Immature natural killer cell (primary cell): ENCODE measurements at regions not wholly inside any gene's neighbourhood (a gene's known extent, or its start where the extent isn't known, plus 50 kb on each side); places are given as distances from the start of the nearest gene placed in this dataset.
"Not testable (repeated sequence)": the region's sequence is repeated elsewhere in the genome, so short reads cannot be mapped to it uniquely, and the experiment has no call there.

Experiments
- DNase-seq, 3 donors: peaks; one replicate each; pipeline ENCODE4 v3.0.0; 2022; ENCODE audit warnings: mixed read lengths in 1 of 3
- H3K27ac Mint-ChIP-seq, 6 donors: one replicate each; pipeline ENCODE4 v1.8.0; 2020; ENCODE audit warnings: mixed read lengths in 6 of 6, mild to moderate bottlenecking in 5 of 6, inconsistent platforms in 4 of 6, moderate library complexity in 3 of 6
- H3K27me3 Mint-ChIP-seq, 3 donors: one replicate each; pipeline ENCODE4 v1.8.0; 2020 to 2021; ENCODE audit warnings: low read depth in 3 of 3, mild to moderate bottlenecking in 3 of 3, mixed read lengths in 3 of 3, moderate library complexity in 3 of 3, inconsistent platforms in 1 of 3
- H3K36me3 Mint-ChIP-seq, 3 donors: one replicate each; pipeline ENCODE4 v1.8.0; 2020; ENCODE audit warnings: mixed read lengths in 3 of 3, inconsistent platforms in 2 of 3, mild to moderate bottlenecking in 2 of 3
- H3K4me1 Mint-ChIP-seq, 2 donors: one replicate each; pipeline ENCODE4 v1.8.0; 2020; ENCODE audit warnings: inconsistent platforms in 2 of 2, mild to moderate bottlenecking in 2 of 2, mixed read lengths in 2 of 2, moderate library complexity in 1 of 2
- H3K4me3 Mint-ChIP-seq, 5 donors: one replicate each; pipeline ENCODE4 v1.8.0; 2020; ENCODE audit warnings: mild to moderate bottlenecking in 5 of 5, mixed read lengths in 5 of 5, inconsistent platforms in 3 of 5, moderate library complexity in 3 of 5
- H3K9me3 Mint-ChIP-seq, 6 donors: one replicate each; pipeline ENCODE4 v1.8.0; 2020; ENCODE audit warnings: mild to moderate bottlenecking in 6 of 6, mixed read lengths in 6 of 6, inconsistent platforms in 4 of 6, moderate library complexity in 3 of 6

GRCh38 chr3:65252914-65253313 is 565.1 kb upstream of the ADAMTS9 start:
- DNase-seq, H3K36me3 Mint-ChIP-seq, H3K4me1 Mint-ChIP-seq, H3K27ac Mint-ChIP-seq, H3K4me3 Mint-ChIP-seq, H3K27me3 Mint-ChIP-seq: not testable (repeated sequence)
- H3K9me3 Mint-ChIP-seq = peaks cover 7 to 49% (median 12%) of the 10 kb centered on the region in 6 donors

- DNase-seq = no peak
- H3K27ac Mint-ChIP-seq = no peak overlapping the region
- no peaks in the 10 kb centered on the region for H3K36me3 Mint-ChIP-seq
- peaks cover 0 to 5% (median 3%) of the 10 kb centered on the region in 3 donors for H3K27me3 Mint-ChIP-seq
- no peak overlapping the region for H3K4me3 Mint-ChIP-seq
- no peaks in the 10 kb centered on the region for H3K4me1 Mint-ChIP-seq
- peaks cover 6 to 48% (median 12%) of the 10 kb centered on the region in 6 donors for H3K9me3 Mint-ChIP-seq
Observed at GRCh38 chr3:65252266-65252665, 564.5 kb upstream of the ADAMTS9 start.

GRCh38 chr3:65251375-65251774 is 563.6 kb upstream of the ADAMTS9 start:
- no peaks in the 10 kb centered on the region for H3K4me1 Mint-ChIP-seq
- H3K27me3 Mint-ChIP-seq = peaks cover 0 to 5% (median 2%) of the 10 kb centered on the region in 3 donors
- H3K36me3 Mint-ChIP-seq = no peaks in the 10 kb centered on the region
- H3K27ac Mint-ChIP-seq = no peak overlapping the region
- H3K9me3 Mint-ChIP-seq = peaks cover 6 to 47% (median 13%) of the 10 kb centered on the region in 6 donors
- DNase-seq = no peak
- H3K4me3 Mint-ChIP-seq = no peak overlapping the region

GRCh38 chr3:65246561-65246960 is 558.8 kb upstream of the ADAMTS9 start:
- H3K9me3 Mint-ChIP-seq = peaks cover 0 to 40% (median 8%) of the 10 kb centered on the region in 6 donors
- no peak overlapping the region for H3K27ac Mint-ChIP-seq
- H3K4me3 Mint-ChIP-seq = no peak overlapping the region
- DNase-seq = no peak
- H3K27me3 Mint-ChIP-seq = peaks cover 0 to 4% (median 0%) of the 10 kb centered on the region in 3 donors
- H3K4me1 Mint-ChIP-seq = no peaks in the 10 kb centered on the region
- H3K36me3 Mint-ChIP-seq = no peaks in the 10 kb centered on the region

DNA sequence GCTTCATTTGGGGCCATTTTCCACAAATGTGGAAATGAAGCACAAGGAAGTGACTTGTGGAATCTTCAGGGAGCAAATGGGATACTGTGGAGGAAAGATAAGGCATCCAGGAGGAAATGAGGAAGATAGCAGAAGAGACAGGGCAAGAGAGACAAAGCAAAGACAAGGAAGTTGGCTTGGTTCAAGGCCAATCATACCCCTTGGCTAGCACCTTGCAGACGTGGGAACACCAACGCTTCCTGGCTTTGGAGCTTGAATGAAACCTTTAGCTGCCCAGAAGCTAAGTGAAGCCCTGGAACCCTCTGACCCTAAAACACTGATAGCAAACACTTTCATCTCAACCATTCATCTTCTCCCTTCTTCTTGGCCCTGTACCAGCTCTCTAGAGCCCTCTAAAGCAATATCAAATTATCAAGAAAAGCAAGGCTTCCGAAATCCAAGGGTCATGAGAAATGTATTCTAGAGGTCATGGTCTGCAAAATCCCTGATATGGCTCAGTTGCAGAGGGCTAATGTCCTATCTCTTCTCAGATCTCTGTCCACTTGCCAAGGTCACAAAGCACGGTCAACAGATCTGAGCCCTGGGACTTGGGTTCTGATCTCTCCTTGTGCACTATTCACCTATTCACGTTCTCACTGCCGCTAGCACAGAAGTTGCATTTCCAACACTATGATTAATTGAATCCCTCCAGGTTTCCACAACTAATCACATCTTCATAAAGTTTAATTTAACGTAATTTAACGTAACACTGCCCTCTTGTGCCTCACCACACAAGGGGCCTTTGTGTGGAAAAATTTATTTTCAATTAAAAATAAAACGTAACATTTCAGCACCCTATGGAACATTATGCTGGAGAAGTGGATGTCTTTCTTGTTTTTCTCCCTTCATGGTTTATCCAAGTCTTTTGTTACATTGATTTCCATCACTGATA is 557.6 kb upstream of the ADAMTS9 start:
- Mint-ChIP-seq H3K4me1 (no peaks in the 10 kb centered on the region), H3K4me3 (no peak overlapping the region), H3K9me3 (peaks cover 0 to 40% (median 8%) of the 10 kb centered on the region in 6 donors), H3K36me3 (no peaks in the 10 kb centered on the region), H3K27me3 (no peaks in the 10 kb centered on the region), H3K27ac (no peak overlapping the region)
- no peak for DNase-seq

GRCh38 chr3:65240366-65240765 is 552.6 kb upstream of the ADAMTS9 start:
- H3K4me1 Mint-ChIP-seq = no peaks in the 10 kb centered on the region
- DNase-seq = no peak
- peaks cover 0 to 3% (median 2%) of the 10 kb centered on the region in 3 donors for H3K27me3 Mint-ChIP-seq
- H3K4me3 Mint-ChIP-seq = no peak overlapping the region
- no peak overlapping the region for H3K27ac Mint-ChIP-seq
- no peaks in the 10 kb centered on the region for H3K36me3 Mint-ChIP-seq
- H3K9me3 Mint-ChIP-seq = peaks cover 7 to 31% (median 11%) of the 10 kb centered on the region in 6 donors

DNA sequence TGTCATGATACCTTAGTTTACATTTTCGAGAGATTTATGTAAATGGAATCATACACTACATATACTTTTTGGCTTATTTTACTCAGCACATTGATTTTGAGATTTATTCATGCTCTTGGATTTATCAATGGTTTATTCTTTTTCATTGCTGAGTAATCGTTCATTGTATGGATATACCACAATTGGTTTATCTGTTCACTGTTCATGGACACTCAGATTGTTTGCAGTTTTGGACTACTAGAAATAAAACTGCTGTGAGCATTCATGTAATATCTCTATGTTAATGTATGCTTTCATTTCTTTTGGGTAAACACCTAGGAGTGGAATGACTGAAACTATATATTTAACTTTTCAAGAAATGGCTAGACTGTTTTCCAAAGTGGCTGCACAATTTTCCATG is 550.9 kb upstream of the ADAMTS9 start:
- no peak for DNase-seq
- Mint-ChIP-seq H3K27me3 (peaks cover 0 to 3% (median 2%) of the 10 kb centered on the region in 3 donors), H3K4me1 (no peaks in the 10 kb centered on the region), H3K4me3 (no peak overlapping the region), H3K9me3 (peaks cover 8 to 27% (median 12%) of the 10 kb centered on the region in 6 donors), H3K27ac (no peak overlapping the region), H3K36me3 (no peaks in the 10 kb centered on the region)

- Mint-ChIP-seq H3K27ac (no peak overlapping the region), H3K27me3 (peaks cover 0 to 3% (median 2%) of the 10 kb centered on the region in 3 donors), H3K9me3 (peaks cover 5 to 12% (median 9%) of the 10 kb centered on the region in 6 donors), H3K4me3 (no peak overlapping the region), H3K4me1 (no peaks in the 10 kb centered on the region), H3K36me3 (no peaks in the 10 kb centered on the region)
- no peak for DNase-seq
Observed at GRCh38 chr3:65234499-65234898, 546.7 kb upstream of the ADAMTS9 start.

GRCh38 chr3:65233561-65233960 is 545.8 kb upstream of the ADAMTS9 start:
- Mint-ChIP-seq H3K27ac (no peak overlapping the region), H3K4me1 (no peaks in the 10 kb centered on the region), H3K9me3 (peaks cover 5 to 14% (median 9%) of the 10 kb centered on the region in 6 donors), H3K27me3 (peaks cover 0 to 3% (median 2%) of the 10 kb centered on the region in 3 donors), H3K36me3 (no peaks in the 10 kb centered on the region), H3K4me3 (no peak overlapping the region)
- DNase-seq = no peak

DNA sequence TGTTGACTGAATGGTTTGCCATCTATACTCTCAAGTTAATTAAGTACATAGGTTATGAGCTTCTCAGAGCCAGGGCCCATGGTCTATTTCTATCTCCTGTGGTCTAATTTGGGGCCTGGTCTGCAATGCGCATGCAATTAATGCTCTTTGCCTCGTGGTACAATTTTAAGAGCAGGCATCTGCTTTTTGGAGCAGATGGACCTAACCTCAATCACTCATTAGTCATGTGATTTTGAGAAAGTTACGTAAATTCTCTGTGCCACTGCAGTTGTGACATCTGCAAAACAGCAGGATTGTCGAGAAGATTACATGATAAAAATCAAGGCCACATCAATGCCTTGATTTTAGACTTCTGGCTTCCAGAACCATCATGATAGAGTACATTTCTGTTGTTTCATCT is 543.7 kb upstream of the ADAMTS9 start:
- Mint-ChIP-seq H3K4me3 (no peak overlapping the region), H3K27me3 (no peaks in the 10 kb centered on the region), H3K4me1 (no peaks in the 10 kb centered on the region), H3K27ac (no peak overlapping the region), H3K36me3 (no peaks in the 10 kb centered on the region), H3K9me3 (peaks cover 3 to 22% (median 8%) of the 10 kb centered on the region in 6 donors)
- DNase-seq = no peak

DNA sequence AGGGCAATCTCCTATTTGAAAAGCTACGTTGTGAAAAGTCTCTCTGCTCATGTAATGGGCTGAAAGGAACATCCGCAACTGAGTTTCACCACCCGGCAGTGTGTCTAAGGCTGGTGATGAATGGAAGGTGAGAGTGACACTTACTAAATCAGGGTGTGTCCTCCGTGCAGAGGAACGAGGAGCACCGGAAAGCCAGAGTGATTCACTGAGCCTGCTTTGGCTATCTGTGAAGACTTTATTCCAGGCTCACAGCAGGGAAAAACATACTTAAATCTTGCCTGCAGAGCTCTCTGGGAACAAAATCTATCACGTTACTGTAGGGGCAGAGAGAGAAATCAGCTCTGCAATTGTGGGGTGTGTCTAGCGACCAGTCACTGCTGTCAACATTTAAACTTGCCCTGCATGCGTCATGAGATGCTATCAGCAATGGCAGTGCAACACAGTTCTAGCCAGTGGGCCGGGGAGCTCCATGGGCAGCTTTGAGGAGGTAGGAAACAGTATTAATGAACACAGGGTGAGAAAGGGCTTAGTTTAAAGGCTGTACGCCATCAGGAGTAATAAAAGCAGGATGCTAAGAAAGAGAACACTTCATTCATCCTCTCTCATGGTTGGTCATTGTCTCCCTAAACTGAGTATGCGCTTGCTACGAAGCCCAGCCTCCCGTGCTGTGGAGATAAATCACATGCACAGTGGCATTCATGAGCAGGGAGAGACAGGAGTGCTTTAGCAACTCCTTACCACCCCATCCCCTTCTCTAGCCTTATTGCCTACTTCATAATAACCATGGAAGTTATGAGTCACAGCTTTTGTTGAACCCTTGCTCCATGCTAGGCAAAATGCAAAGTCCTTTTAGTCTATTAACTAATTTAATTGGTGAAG is 542.7 kb upstream of the ADAMTS9 start:
- Mint-ChIP-seq H3K36me3 (no peaks in the 10 kb centered on the region), H3K4me1 (no peaks in the 10 kb centered on the region), H3K27ac (no peak overlapping the region), H3K9me3 (peaks cover 0 to 18% (median 6%) of the 10 kb centered on the region in 6 donors), H3K4me3 (no peak overlapping the region), H3K27me3 (no peaks in the 10 kb centered on the region)
- DNase-seq = no peak

GRCh38 chr3:65226287-65226686 is 538.5 kb upstream of the ADAMTS9 start:
- Mint-ChIP-seq H3K27me3 (no peaks in the 10 kb centered on the region), H3K36me3 (no peaks in the 10 kb centered on the region), H3K4me3 (no peak overlapping the region), H3K27ac (no peak overlapping the region), H3K9me3 (peaks cover 0 to 22% (median 6%) of the 10 kb centered on the region in 6 donors), H3K4me1 (no peaks in the 10 kb centered on the region)
- DNase-seq = no peak

DNA sequence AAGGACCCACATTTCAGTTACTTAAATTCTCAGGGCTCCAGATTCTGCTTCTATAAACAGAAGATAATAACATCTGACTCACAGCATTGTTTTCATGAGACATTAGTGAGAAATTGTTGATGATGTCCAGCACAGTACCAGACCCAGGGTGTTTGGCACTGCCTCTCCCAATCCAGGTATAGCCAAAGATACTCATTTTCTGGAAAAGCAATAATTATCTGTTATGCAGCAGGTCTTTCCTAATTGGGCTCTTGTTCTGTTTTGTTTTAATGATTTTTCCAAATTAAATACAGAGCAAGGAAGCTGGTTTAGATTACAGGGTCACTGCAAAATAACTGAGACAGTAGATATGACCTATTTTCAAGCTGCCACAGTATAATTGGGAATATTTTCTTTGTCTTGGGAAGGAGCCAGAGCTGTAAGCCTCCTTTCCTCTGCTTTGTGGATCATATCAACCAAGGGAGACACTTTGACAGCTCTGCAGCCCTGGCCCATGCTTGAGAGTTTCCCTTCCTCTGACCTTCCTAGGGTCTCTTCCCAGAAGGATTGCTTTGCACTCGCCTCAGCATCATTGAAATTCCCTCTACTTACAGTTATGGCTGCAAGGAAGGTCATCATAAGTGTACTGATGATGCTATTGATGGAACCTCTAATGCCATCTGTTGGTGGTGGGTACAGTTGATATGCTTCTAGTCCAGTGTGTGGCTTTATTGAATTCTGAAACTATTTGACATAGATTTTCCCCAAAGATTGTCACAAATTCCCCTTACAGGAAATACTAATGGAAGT is 522.4 kb upstream of the ADAMTS9 start:
- Mint-ChIP-seq H3K9me3 (peaks cover 5 to 38% (median 17%) of the 10 kb centered on the region in 6 donors), H3K36me3 (no peaks in the 10 kb centered on the region), H3K27ac (no peak overlapping the region), H3K4me1 (no peaks in the 10 kb centered on the region), H3K27me3 (peaks cover 0 to 1% (median 0%) of the 10 kb centered on the region in 3 donors), H3K4me3 (no peak overlapping the region)
- no peak for DNase-seq
